ENCODE measurements at regions not wholly inside any gene's neighbourhood (a gene's known extent, or its start where the extent isn't known, plus 50 kb on each side); places are given as distances from the start of the nearest gene placed in this dataset.

DNA sequence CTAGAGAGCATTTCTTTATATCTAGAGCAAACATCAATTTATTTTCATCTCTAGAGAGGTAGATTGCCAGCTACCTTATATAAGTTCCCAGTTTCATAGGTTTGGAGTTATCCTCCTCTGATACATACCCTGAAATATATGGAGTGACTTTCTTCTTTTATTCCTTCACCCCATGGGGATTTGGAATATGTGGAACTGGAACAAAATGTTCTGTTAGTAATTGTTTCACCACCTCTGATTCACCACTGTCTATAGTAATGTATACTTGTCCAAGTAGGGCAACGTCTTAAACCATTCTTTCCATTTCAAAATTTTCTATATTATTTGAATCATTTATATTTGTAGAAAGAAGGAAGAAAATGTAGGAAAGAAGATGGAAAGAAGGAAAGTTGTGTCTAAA is 511.2 kb upstream of the KCND2 start:
- TF ChIP-seq, protein P1, sequence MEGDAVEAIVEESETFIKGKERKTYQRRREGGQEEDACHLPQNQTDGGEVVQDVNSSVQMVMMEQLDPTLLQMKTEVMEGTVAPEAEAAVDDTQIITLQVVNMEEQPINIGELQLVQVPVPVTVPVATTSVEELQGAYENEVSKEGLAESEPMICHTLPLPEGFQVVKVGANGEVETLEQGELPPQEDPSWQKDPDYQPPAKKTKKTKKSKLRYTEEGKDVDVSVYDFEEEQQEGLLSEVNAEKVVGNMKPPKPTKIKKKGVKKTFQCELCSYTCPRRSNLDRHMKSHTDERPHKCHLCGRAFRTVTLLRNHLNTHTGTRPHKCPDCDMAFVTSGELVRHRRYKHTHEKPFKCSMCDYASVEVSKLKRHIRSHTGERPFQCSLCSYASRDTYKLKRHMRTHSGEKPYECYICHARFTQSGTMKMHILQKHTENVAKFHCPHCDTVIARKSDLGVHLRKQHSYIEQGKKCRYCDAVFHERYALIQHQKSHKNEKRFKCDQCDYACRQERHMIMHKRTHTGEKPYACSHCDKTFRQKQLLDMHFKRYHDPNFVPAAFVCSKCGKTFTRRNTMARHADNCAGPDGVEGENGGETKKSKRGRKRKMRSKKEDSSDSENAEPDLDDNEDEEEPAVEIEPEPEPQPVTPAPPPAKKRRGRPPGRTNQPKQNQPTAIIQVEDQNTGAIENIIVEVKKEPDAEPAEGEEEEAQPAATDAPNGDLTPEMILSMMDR (IDR thresholded peaks at IDR 0.05 in 2 of 3, conservative IDR thresholded peaks at IDR 0.05 in 1 of 3; ENCODE audit: control insufficient read depth in 2 of 3, extremely low read depth in 1 of 3, insufficient read depth in 1 of 3, low read depth in 3 of 3, low read length in 3 of 3) = no peak
- TF ChIP-seq, protein P2, sequence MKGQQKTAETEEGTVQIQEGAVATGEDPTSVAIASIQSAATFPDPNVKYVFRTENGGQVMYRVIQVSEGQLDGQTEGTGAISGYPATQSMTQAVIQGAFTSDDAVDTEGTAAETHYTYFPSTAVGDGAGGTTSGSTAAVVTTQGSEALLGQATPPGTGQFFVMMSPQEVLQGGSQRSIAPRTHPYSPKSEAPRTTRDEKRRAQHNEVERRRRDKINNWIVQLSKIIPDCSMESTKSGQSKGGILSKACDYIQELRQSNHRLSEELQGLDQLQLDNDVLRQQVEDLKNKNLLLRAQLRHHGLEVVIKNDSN (IDR thresholded peaks at IDR 0.05; ENCODE audit: borderline replicate concordance, extremely low read length, insufficient read depth, low read depth, low read length) = no peak
